RPMI8226 (cell line): ENCODE measurements at regions not wholly inside any gene's neighbourhood (a gene's known extent, or its start where the extent isn't known, plus 50 kb on each side); places are given as distances from the start of the nearest gene placed in this dataset.
"Not testable (repeated sequence)": the region's sequence is repeated elsewhere in the genome, so short reads cannot be mapped to it uniquely, and the experiment has no call there.

Source experiments
- DNase-seq: peaks from one replicate; pipeline ENCODE4 v3.0.0-alpha.2; 2015

DNA sequence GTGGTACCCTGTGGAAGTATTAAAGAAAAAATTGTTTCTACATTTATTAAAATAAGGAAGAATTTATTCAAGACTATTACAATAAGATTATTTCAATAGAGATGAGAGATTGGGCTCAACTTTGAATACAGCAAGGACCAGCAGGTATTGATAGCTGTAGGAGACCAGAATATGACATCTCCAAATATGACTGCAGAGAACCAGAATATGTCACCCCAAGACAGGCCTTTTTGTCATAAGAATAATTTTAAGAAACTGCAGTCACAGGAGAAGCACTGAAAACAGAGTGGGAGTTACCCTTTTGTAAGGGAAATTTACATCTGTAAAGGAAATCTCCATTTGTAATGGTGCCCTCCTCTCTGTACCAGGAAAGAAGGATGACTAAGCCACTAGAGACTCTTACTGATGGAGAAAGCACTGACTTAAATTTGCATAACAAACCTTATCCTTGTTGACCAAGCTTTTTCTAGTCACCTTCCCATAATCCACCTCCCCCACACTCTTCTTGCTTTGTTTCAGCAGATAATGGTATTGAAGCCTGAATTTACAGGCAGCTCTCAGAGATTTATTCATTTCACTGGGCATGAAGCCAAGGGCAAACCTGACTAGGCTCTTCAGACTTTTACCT, 145.1 kb upstream of the RMP24 start:
- no peak for DNase-seq

DNA sequence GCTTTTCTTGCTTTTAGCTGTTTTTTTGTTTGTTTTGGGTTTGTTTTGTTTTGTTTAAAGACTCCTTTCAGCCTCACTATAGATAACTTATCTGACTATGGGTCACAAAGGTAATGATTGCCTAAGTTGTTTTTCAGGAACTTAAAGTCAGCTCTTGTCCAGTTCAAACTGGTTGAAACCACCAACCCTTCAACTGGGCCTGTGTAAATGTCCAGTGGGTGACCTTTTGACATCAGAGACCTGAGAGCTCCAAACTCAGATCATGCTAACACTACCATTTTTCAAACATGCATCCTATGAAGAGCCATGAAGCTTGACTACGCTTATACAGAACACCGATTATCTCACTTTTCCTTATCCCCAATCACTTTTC, 144.6 kb upstream of the RMP24 start:
- no peak for DNase-seq

DNA sequence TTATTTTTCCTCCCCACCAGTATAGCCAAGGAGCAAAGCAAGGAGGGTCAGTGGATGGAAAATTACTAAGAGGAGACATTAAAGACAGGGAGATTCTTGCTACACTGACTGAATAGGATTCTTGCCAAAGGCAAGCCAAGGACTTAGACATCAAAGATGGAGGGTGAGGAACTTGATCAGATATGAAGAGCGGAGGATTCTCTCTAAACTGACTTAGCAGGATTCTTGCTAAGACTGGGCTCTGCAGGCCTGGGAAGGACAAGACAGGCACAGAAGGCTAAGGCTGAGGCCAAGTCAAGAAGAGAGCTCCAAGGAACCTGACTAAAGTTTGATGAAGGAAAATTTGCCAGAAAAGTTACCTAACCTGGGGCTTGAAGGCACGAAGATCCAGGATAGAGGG, 143.9 kb upstream of the RMP24 start:
- DNase-seq: no peak

DNA sequence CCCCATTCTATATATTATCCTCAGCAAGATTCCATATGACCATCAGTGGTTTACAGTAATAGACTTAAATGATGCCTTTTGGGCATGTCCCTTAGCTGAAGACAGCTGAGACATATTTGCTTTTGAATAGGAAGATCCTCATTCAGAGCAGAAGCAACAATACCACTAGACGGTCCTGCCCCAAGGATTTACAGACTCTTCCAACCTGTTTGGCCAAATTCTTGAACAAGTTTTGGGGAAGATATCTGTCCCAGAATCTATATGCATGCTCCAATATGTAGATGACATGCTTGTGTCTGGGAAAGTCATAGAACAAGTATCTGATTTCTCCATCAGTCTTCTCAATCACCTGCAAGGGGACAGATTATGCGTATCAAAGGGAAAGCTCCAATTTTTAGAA, 137.1 kb upstream of the RMP24 start:
- DNase-seq: no peak

GRCh38 chr18:35835833-35836232, 136.6 kb upstream of the RMP24 start:
- no peak for DNase-seq

GRCh38 chr18:35836932-35837331, 135.5 kb upstream of the RMP24 start:
- no peak for DNase-seq

- no peak for DNase-seq
These were observed 134.5 kb upstream of the RMP24 start for GRCh38 chr18:35837922-35838496.

- no peak for DNase-seq
These were observed 131.2 kb upstream of the RMP24 start for GRCh38 chr18:35841283-35841682.

DNA sequence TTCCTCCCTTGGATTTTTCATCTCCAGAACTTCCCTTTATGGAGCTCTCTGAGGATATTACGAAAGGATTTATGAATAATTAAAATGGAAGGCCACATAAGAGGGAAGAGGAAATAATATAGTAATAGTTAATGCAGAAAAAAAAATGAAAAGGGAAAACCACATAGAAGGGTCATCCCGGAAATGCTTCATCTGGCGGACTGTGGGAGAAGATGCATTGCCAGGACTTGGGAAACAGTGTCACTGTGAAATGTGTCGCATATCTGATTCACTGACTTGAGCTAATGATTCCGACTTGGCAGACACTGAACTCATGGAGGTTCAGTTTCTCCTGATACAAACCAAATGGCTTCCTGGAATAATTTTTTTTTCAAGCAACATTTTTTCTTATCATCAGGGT, 129.9 kb upstream of the RMP24 start:
- no peak for DNase-seq

GRCh38 chr18:35848321-35848720, 124.2 kb upstream of the RMP24 start:
- not testable (repeated sequence) for DNase-seq

DNA sequence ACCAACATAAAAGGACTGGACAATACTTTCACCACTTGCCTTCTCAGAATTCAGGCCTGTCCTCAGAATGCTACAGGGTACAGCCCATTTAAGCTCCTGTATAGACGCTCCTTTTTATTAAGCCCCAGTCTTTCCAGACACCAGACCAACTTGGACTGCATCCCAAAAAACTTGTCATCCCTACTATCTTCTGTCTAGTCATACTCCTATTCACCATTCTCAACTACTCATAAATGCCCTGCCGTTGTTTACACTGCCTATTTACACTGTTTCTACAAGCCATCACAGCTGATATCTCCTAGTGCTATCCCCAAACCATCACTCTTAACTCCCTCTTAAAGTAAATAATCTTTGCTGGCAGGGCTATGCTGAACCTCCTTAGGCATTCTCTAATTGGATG, 123.2 kb upstream of the RMP24 start:
- DNase-seq: not testable (repeated sequence)

GRCh38 chr18:35851286-35851970, 121.1 kb upstream of the RMP24 start:
- no peak for DNase-seq

- DNase-seq: no peak
These were observed 119.7 kb upstream of the RMP24 start for GRCh38 chr18:35852786-35853185.

GRCh38 chr18:35854095-35854494, 118.4 kb upstream of the RMP24 start:
- DNase-seq: no peak

- DNase-seq: no peak
These were observed 116.3 kb upstream of the RMP24 start for GRCh38 chr18:35856178-35856577.

DNA sequence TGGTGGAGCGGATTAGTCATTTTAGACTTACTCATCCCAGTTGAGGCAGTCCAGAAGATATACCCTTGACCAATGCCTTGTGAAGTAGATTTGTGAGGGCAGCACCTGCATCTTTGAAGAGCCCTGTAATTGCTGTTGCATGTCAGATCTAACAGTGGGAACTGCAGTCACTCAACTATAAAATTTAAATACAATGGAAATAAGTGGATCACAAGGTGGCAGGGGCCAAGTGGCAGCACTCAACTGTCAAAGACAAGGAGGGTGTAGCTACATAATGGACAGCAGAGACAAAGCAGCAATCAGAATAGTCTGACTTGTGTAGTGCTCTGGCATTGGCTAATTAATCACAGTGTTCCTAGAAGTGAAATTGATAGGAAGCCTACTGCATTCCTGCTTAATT, 115.8 kb upstream of the RMP24 start:
- not testable (repeated sequence) for DNase-seq

DNA sequence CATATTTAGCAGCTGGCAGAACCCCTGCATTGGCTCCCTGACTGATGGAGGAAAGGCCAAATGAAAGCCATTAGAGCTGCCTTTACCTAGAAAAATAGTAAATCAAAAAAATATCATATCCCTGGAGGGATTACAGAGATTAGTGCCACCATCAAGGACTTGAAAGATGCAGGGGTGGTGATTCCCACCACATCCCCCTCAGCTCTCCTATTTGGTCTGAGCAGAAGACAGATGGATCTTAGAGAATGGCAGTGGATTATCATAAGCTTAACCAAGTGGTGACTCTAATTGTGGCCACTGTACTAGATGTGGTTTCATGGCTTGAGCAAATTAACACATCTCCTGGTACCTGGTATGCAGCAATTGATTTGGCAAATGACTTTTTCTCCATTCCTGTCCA, 114.9 kb upstream of the RMP24 start:
- DNase-seq: not testable (repeated sequence)

DNA sequence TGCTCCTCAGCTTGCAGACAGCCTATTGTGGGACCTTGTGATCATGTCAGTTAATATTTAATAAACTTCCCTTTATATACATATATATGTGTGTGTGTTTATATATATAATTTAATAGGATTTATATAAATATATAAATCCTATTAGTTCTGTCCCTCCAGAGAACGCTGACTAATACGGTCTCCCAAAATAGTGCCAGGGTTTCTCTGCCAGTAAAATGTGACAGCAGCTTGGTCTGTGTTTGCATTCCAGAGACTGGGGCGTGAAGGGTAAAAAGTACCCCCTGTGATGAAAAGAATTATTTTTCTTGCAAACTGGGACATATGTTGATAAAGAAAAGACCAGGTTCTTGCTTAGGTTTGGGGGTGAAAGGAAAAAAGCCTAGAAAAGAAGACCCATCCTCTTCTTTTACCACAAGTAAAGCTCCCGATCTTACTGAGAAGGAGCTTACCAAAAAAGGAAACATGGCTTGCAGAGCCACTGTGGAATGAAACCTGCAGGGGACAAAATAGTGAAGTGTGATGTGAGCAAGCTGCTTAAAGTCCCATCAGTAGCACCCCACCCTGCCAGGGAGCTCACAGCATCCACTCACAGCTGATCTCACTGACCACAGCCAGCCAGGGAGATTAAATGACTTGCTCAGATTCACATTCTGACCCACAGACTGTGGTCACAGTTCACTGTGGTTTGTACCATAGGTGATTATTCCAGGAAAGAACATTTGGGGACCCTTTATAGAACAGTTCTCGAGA, 110.9 kb upstream of the RMP24 start:
- no peak for DNase-seq

GRCh38 chr18:35862119-35862640, 110.3 kb upstream of the RMP24 start:
- DNase-seq: no peak

- no peak for DNase-seq
These were observed 107.6 kb upstream of the RMP24 start for GRCh38 chr18:35864916-35865315.

GRCh38 chr18:35868915-35869314, 103.6 kb upstream of the RMP24 start:
- DNase-seq: no peak

GRCh38 chr18:35871337-35871736, 101.1 kb upstream of the RMP24 start:
- DNase-seq: no peak

- DNase-seq: no peak
These were observed 96.9 kb upstream of the RMP24 start for GRCh38 chr18:35875566-35875965.

- no peak for DNase-seq
These were observed 96.2 kb upstream of the RMP24 start for GRCh38 chr18:35876243-35876642.
